IMR-90 (cell line): ENCODE measurements at regions not wholly inside any gene's neighbourhood (a gene's known extent, or its start where the extent isn't known, plus 50 kb on each side); places are given as distances from the start of the nearest gene placed in this dataset.

ENCODE experiments used
- ATAC-seq: fragments of 200-7000 bp; cut with Tn5 transposase; 2 replicates; pipeline ENCODE4 v1.9.1; 2020; ENCODE audit warnings: low read depth, mild to moderate bottlenecking, moderate library complexity
- BruUV-seq: library from RNA; stranded (reverse); fragments of 400-500 nt; replicated peaks from 2 replicates; lab custom pipeline; 2021; lab: Mats Ljungman, UMichigan
- CTCF ChIA-PET: fragments of 300-600 bp; formaldehyde crosslinking; extraction: SDS; loops from one replicate; lab custom pipeline; 2021; ENCODE audit warnings: antibody characterized with exemption; lab: Yijun Ruan, JAX
- POLR2A ChIA-PET: fragments of 300-600 bp; sonication (Branson Sonifier 250); formaldehyde crosslinking; loops from one replicate; lab custom pipeline; 2022; ENCODE audit warnings: antibody characterized with exemption; ENCODE audit not compliant: unreplicated experiment; lab: Charles Lee
- DNase-seq: peaks from one replicate; pipeline ENCODE4 v3.0.0; 2013
- H2AFZ ChIP-seq: replicated peaks from 2 replicates; pipeline ENCODE3; 2013; ENCODE audit warnings: low read length, mild to moderate bottlenecking; ENCODE audit not compliant: poor library complexity
- H2AK5ac ChIP-seq: 2 replicates; pipeline ENCODE4 v1.6.1; 2013; ENCODE audit warnings: low read depth, low read length, inconsistent platforms
- H2AK9ac ChIP-seq: replicated peaks from 2 replicates; pipeline ENCODE3; 2013; ENCODE audit warnings: mild to moderate bottlenecking, low read depth, low read length, moderate library complexity; ENCODE audit not compliant: poor library complexity
- H2BK120ac ChIP-seq: 2 replicates; pipeline ENCODE4 v1.6.1; 2013; ENCODE audit warnings: low read depth, low read length, inconsistent platforms
- H2BK15ac ChIP-seq: 3 replicates; pipeline ENCODE4 v1.6.1; 2013; ENCODE audit warnings: low read depth, low read length, inconsistent platforms
- H2BK20ac ChIP-seq: 2 replicates; pipeline ENCODE4 v1.6.1; 2013; ENCODE audit warnings: low read depth, mild to moderate bottlenecking, inconsistent platforms, low read length, moderate library complexity
- H2BK5ac ChIP-seq: 2 replicates; pipeline ENCODE4 v1.6.1; 2013; ENCODE audit warnings: mild to moderate bottlenecking, low read depth, low read length, inconsistent platforms; ENCODE audit not compliant: poor library complexity, severe bottlenecking
- H3K14ac ChIP-seq: replicated peaks from 2 replicates; pipeline ENCODE4 v1.6.1; 2013; ENCODE audit warnings: low read depth, low read length, inconsistent platforms
- H3K18ac ChIP-seq: 2 replicates; pipeline ENCODE4 v1.6.1; 2013; ENCODE audit warnings: low read depth, low read length, control low read depth
- H3K23ac ChIP-seq: 2 replicates; pipeline ENCODE4 v1.6.1; 2013; ENCODE audit warnings: low read depth, low read length, inconsistent platforms
- H3K27ac ChIP-seq: 2 replicates; pipeline ENCODE4 v1.5.1; 2013; ENCODE audit warnings: mild to moderate bottlenecking, control low read depth, low read length; ENCODE audit not compliant: insufficient read depth
- H3K27me3 ChIP-seq: 2 replicates; pipeline ENCODE4 v1.6.1; 2013; ENCODE audit warnings: low read length; ENCODE audit not compliant: control insufficient read depth, insufficient read depth
- H3K36me3 ChIP-seq: 2 replicates; pipeline ENCODE4 v1.6.1; 2013; ENCODE audit warnings: low read length, mixed read lengths; ENCODE audit not compliant: control insufficient read depth, insufficient read depth
- H3K4ac ChIP-seq: 2 replicates; pipeline ENCODE4 v1.6.1; 2013; ENCODE audit warnings: low read depth, low read length, inconsistent platforms
- H3K4me1 ChIP-seq: 2 replicates; pipeline ENCODE4 v1.6.1; 2013; ENCODE audit warnings: low read length, mixed read lengths; ENCODE audit not compliant: control insufficient read depth, insufficient read depth
- H3K4me2 ChIP-seq: 2 replicates; pipeline ENCODE4 v1.6.1; 2013; ENCODE audit warnings: low read depth, mild to moderate bottlenecking, control low read depth, low read length, moderate library complexity
- H3K4me3 ChIP-seq: 2 replicates; pipeline ENCODE4 v1.5.1; 2013; ENCODE audit warnings: low read depth, mild to moderate bottlenecking, control low read depth, low read length, moderate library complexity; ENCODE audit not compliant: insufficient read depth
- H3K56ac ChIP-seq: 2 replicates; pipeline ENCODE4 v1.6.1; 2013; ENCODE audit warnings: low read length, inconsistent platforms; ENCODE audit not compliant: insufficient read depth; ENCODE audit errors: extremely low read depth
- H3K79me1 ChIP-seq, 2 experiments: 2 replicates each; pipeline ENCODE4 v1.6.1; 2013; ENCODE audit warnings: low read length in 2 of 2, inconsistent platforms in 1 of 2, low read depth in 1 of 2
- H3K9ac ChIP-seq: 2 replicates; pipeline ENCODE4 v1.6.1; 2013; ENCODE audit warnings: low read depth, low read length, control low read depth
- H3K9me1 ChIP-seq: 2 replicates; pipeline ENCODE4 v1.6.1; 2013; ENCODE audit warnings: low read length, inconsistent platforms; ENCODE audit not compliant: insufficient read depth
- H3K9me3 ChIP-seq: 2 replicates; pipeline ENCODE4 v1.6.1; 2013; ENCODE audit warnings: low read length; ENCODE audit not compliant: control insufficient read depth, insufficient read depth
- H4K20me1 ChIP-seq: 2 replicates; pipeline ENCODE4 v1.6.1; 2013; ENCODE audit warnings: low read length, inconsistent platforms; ENCODE audit not compliant: insufficient read depth
- H4K5ac ChIP-seq: 2 replicates; pipeline ENCODE4 v1.6.1; 2013; ENCODE audit warnings: mild to moderate bottlenecking, low read depth, low read length, control low read depth
- H4K8ac ChIP-seq, 2 experiments: 2 replicates each; pipeline ENCODE4 v1.6.1; 2013; ENCODE audit warnings: low read depth in 2 of 2, low read length in 2 of 2, control low read depth in 1 of 2, inconsistent platforms in 1 of 2
- H4K91ac ChIP-seq: 2 replicates; pipeline ENCODE4 v1.6.1; 2013; ENCODE audit warnings: low read depth, low read length, inconsistent platforms; ENCODE audit not compliant: insufficient read depth
- BHLHE40 ChIP-seq: fragments of 150-350 bp; IDR thresholded peaks from 2 replicates; pipeline ENCODE4 v1.6.1; 2016; ENCODE audit warnings: mild to moderate bottlenecking, low read depth, low read length
- CEBPB ChIP-seq: IDR thresholded peaks from 2 replicates; pipeline ENCODE4 v1.6.1; 2012; ENCODE audit warnings: low read depth, low read length, improper control_type of control experiment
- CHD1 ChIP-seq: IDR thresholded peaks from 2 replicates; pipeline ENCODE4 v1.6.1; 2012; ENCODE audit warnings: low read depth, low read length, improper control_type of control experiment
- MAZ ChIP-seq: IDR thresholded peaks from 2 replicates; pipeline ENCODE4 v1.6.1; 2012; ENCODE audit warnings: low read depth, mild to moderate bottlenecking, low read length, improper control_type of control experiment, moderate library complexity, borderline replicate concordance
- RAD21 ChIP-seq: IDR thresholded peaks from 2 replicates; pipeline ENCODE4 v1.6.1; 2012; ENCODE audit warnings: low read length, improper control_type of control experiment
- WGBS, 2 experiments: methylation state at CpG; one replicate each; pipeline versions ENCODE4 v1.1.5 to v1.1.7; 2013; ENCODE audit warnings: missing lambda C conversion rate in 2 of 2; ENCODE audit not compliant: insufficient read length in 1 of 2; ENCODE audit errors: extremely low coverage in 2 of 2; 5-methylcytosine and 5-hydroxymethylcytosine counted together
- dilution Hi-C: fragments of 300-500 bp; cut with HindIII; formaldehyde crosslinking; loops from one replicate; pipeline ENCODE4 v1.14.3; 2018; ENCODE audit warnings: low sequenced_read_pairs; ENCODE audit not compliant: unreplicated experiment
- in situ Hi-C: fragments of 300-500 bp; cut with MboI; formaldehyde crosslinking; loops from 3 replicates; pipeline ENCODE4 v1.14.3; 2019; ENCODE audit warnings: low sequenced_read_pairs, inconsistent platforms, mixed read lengths
- intact Hi-C: fragments of 100-400 bp; cut with micrococcal nuclease; formaldehyde crosslinking; loops from 2 replicates; pipeline ENCODE4 v1.10.0; 2022
- TF ChIP-seq, protein P1 (sequence below): fragments of 150-350 bp; IDR thresholded peaks from 2 replicates; pipeline ENCODE4 v1.6.1; 2016; ENCODE audit warnings: low read depth, mild to moderate bottlenecking, low read length, moderate library complexity, borderline replicate concordance
- TF ChIP-seq, protein P2 (sequence below): conservative IDR thresholded peaks from 2 replicates; pipeline ENCODE4 v1.5.1; 2012; ENCODE audit warnings: mild to moderate bottlenecking, low read depth, low read length, improper control_type of control experiment

DNA sequence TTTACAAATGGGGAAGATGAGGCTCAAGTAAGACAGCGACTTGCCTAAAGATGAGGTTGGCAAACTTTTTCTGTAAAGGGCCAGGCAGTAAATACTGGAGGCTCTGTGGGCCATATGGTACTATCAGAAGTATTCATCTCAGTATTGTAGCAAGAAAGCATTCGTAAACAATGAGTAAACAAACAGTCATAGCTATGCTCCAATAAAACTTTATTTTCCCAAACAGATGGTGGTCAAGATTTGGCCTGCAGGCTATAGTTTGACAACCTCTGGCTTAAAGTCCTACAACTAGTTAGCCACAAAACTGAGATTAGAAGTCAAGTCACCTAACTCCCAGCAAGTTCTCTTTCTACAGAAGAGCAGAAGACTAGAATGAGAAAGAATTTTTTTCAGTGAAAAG lies 177.0 kb upstream of the NECTIN3 start:
- no peak overlapping the region for H4K91ac ChIP-seq
- H3K18ac ChIP-seq: no peak overlapping the region
- no peak overlapping the region for H2AK9ac ChIP-seq
- H3K27me3 ChIP-seq: no peaks in the 10 kb centered on the region
- no peak overlapping the region for H2BK120ac ChIP-seq
- H3K79me1 ChIP-seq: no peaks in the 10 kb centered on the region
- BruUV-seq: no TSS peak
- no peaks in the 10 kb centered on the region for H3K9me1 ChIP-seq
- TF ChIP-seq BHLHE40 (no peak), CEBPB (no peak), CHD1 (no peak), RAD21 (no peak), MAZ (no peak)
- TF ChIP-seq, protein P1, sequence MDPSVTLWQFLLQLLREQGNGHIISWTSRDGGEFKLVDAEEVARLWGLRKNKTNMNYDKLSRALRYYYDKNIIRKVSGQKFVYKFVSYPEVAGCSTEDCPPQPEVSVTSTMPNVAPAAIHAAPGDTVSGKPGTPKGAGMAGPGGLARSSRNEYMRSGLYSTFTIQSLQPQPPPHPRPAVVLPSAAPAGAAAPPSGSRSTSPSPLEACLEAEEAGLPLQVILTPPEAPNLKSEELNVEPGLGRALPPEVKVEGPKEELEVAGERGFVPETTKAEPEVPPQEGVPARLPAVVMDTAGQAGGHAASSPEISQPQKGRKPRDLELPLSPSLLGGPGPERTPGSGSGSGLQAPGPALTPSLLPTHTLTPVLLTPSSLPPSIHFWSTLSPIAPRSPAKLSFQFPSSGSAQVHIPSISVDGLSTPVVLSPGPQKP: no peak
- TF ChIP-seq, protein P2, sequence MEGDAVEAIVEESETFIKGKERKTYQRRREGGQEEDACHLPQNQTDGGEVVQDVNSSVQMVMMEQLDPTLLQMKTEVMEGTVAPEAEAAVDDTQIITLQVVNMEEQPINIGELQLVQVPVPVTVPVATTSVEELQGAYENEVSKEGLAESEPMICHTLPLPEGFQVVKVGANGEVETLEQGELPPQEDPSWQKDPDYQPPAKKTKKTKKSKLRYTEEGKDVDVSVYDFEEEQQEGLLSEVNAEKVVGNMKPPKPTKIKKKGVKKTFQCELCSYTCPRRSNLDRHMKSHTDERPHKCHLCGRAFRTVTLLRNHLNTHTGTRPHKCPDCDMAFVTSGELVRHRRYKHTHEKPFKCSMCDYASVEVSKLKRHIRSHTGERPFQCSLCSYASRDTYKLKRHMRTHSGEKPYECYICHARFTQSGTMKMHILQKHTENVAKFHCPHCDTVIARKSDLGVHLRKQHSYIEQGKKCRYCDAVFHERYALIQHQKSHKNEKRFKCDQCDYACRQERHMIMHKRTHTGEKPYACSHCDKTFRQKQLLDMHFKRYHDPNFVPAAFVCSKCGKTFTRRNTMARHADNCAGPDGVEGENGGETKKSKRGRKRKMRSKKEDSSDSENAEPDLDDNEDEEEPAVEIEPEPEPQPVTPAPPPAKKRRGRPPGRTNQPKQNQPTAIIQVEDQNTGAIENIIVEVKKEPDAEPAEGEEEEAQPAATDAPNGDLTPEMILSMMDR: no peak
- no CpG with 5 or more reads among the region's 2 CpGs for WGBS, 2 experiments
- H2BK15ac ChIP-seq: no peak overlapping the region
- H3K9me3 ChIP-seq: no peaks in the 10 kb centered on the region
- no peak overlapping the region for H2AK5ac ChIP-seq
- ATAC-seq (no peak), DNase-seq (no peak)
- H3K4me2 ChIP-seq: no peak overlapping the region
- no peaks in the 10 kb centered on the region for H3K4me1 ChIP-seq
- H2AFZ ChIP-seq: no peak overlapping the region
- H4K5ac ChIP-seq: no peak overlapping the region
- H3K9ac ChIP-seq: no peak overlapping the region
- CTCF ChIA-PET: no interaction called here
- in situ Hi-C loops (no loop called here), intact Hi-C loops (no loop called here), dilution Hi-C loops (no loop called here)
- H3K4me3 ChIP-seq: no peak overlapping the region
- H2BK5ac ChIP-seq: no peak overlapping the region
- H4K20me1 ChIP-seq: no peaks in the 10 kb centered on the region
- no peak overlapping the region for H3K23ac ChIP-seq
- H3K27ac ChIP-seq: no peak overlapping the region
- H3K14ac ChIP-seq: no peak overlapping the region
- POLR2A ChIA-PET: interaction anchor here (0.6 kb wide), 1 partner anchor 280 kb away, joined by 4 read pairs; no protein-coding TSS in a partner anchor
- no peak overlapping the region for H2BK20ac ChIP-seq
- no peaks in the 10 kb centered on the region for H3K36me3 ChIP-seq
- H3K56ac ChIP-seq: no peak overlapping the region
- H3K4ac ChIP-seq: no peak overlapping the region
- no peak overlapping the region for H4K8ac ChIP-seq
